ENCODE measurements at regions not wholly inside any gene's neighbourhood (a gene's known extent, or its start where the extent isn't known, plus 50 kb on each side); places are given as distances from the start of the nearest gene placed in this dataset.

- WGBS, result 84% methylated on average over 3 of the region's 3 CpGs
- TF ChIP-seq GABPA (IDR thresholded peaks at IDR 0.05 in 1 of 2, conservative IDR thresholded peaks at IDR 0.05 in 1 of 2) (no peak), NR2F2 (IDR thresholded peaks at IDR 0.05) (no peak), CTCF (IDR thresholded peaks at IDR 0.05; ENCODE audit: low read depth, low read length, missing input control) (no peak), SP1 (IDR thresholded peaks at IDR 0.05) (no peak), ZBTB33 (IDR thresholded peaks at IDR 0.05) (no peak), RXRA (IDR thresholded peaks at IDR 0.05) (no peak), FOXA2 (IDR thresholded peaks at IDR 0.05) (no peak), YY1 (IDR thresholded peaks at IDR 0.05) (no peak), HNF4G (IDR thresholded peaks at IDR 0.05) (no peak), RAD21 (IDR thresholded peaks at IDR 0.05) (no peak), HNF4A (conservative IDR thresholded peaks at IDR 0.05) (no peak), REST (IDR thresholded peaks at IDR 0.05) (no peak), TAF1 (conservative IDR thresholded peaks at IDR 0.05) (no peak), FOXA1 (IDR thresholded peaks at IDR 0.05) (no peak), JUND (IDR thresholded peaks at IDR 0.05) (no peak)
- Histone ChIP-seq H3K4me1 (ENCODE audit: control insufficient read depth in 4 of 4, insufficient read depth in 4 of 4, low read length in 3 of 4) (peaks cover 15 to 41% (median 38%) of the 10 kb centered on the region in 4 donors), H3K27ac (ENCODE audit: low read depth in 1 of 2, low read length in 2 of 2) (peak overlapping the region in 1 of 2 donors; percentile 24), H3K27me3 (ENCODE audit: control insufficient read depth in 4 of 4, insufficient read depth in 4 of 4, low read length in 3 of 4) (no peaks in the 10 kb centered on the region), H3K9me3 (ENCODE audit: control insufficient read depth in 4 of 4, low read length in 3 of 4) (no peaks in the 10 kb centered on the region), H3K9ac (ENCODE audit: low read depth in 1 of 2, low read length in 2 of 2) (no peak overlapping the region), H3K4me3 (ENCODE audit: low read depth in 1 of 3, low read length in 3 of 3) (no peak overlapping the region), H3K36me3 (ENCODE audit: control insufficient read depth in 4 of 4, insufficient read depth in 3 of 4, low read depth in 1 of 4, low read length in 3 of 4) (no peaks in the 10 kb centered on the region)
- DNase-seq (ENCODE audit: low spot score), result no peak
Observed at GRCh38 chr18:62453864-62454263, 69.0 kb upstream of the ZCCHC2 start.

GRCh38 chr18:62454527-62454926 lies 68.3 kb upstream of the ZCCHC2 start:
- no peak overlapping the region for H3K27ac ChIP-seq (ENCODE audit: low read depth in 1 of 2, low read length in 2 of 2)
- H3K27me3 ChIP-seq (ENCODE audit: control insufficient read depth in 4 of 4, insufficient read depth in 4 of 4, low read length in 3 of 4), result no peaks in the 10 kb centered on the region
- no peak overlapping the region for H3K9ac ChIP-seq (ENCODE audit: low read depth in 1 of 2, low read length in 2 of 2)
- H3K4me3 ChIP-seq (ENCODE audit: low read depth in 1 of 3, low read length in 3 of 3), result no peak overlapping the region
- WGBS, result 95% methylated on average over 5 of the region's 5 CpGs
- H3K9me3 ChIP-seq (ENCODE audit: control insufficient read depth in 4 of 4, low read length in 3 of 4), result no peaks in the 10 kb centered on the region
- DNase-seq (ENCODE audit: low spot score), result no peak
- no peaks in the 10 kb centered on the region for H3K36me3 ChIP-seq (ENCODE audit: control insufficient read depth in 4 of 4, insufficient read depth in 3 of 4, low read depth in 1 of 4, low read length in 3 of 4)
- H3K4me1 ChIP-seq (ENCODE audit: control insufficient read depth in 4 of 4, insufficient read depth in 4 of 4, low read length in 3 of 4), result peaks cover 15 to 42% (median 40%) of the 10 kb centered on the region in 4 donors
- TF ChIP-seq GABPA (IDR thresholded peaks at IDR 0.05 in 1 of 2, conservative IDR thresholded peaks at IDR 0.05 in 1 of 2), result no peak
- no peak for TF ChIP-seq CTCF (IDR thresholded peaks at IDR 0.05; ENCODE audit: low read depth, low read length, missing input control)
- TF ChIP-seq EGR1 (IDR thresholded peaks at IDR 0.05; ENCODE audit: low read depth in 2 of 2), result no peak
- no peak for TF ChIP-seq JUND (IDR thresholded peaks at IDR 0.05)
- TF ChIP-seq ATF3 (IDR thresholded peaks at IDR 0.05), result no peak
- TF ChIP-seq RAD21 (IDR thresholded peaks at IDR 0.05), result no peak
- no peak for TF ChIP-seq ZBTB33 (IDR thresholded peaks at IDR 0.05)
- TF ChIP-seq NR2F2 (IDR thresholded peaks at IDR 0.05), result no peak

Measured in liver (tissue), 8 donors.